ENCODE measurements at regions not wholly inside any gene's neighbourhood (a gene's known extent, or its start where the extent isn't known, plus 50 kb on each side); places are given as distances from the start of the nearest gene placed in this dataset.

GRCh38 chr20:22819784-22820183, 215.3 kb upstream of the SSTR4 start:
- TF ChIP-seq CTCF (conservative IDR thresholded peaks at IDR 0.05; ENCODE audit: control insufficient read depth, insufficient read depth, low read depth, low read length): no peak
- no peak overlapping the region for H3K4me3 ChIP-seq (ENCODE audit: control insufficient read depth, low read depth, low read length)
- no peak for DNase-seq (ENCODE audit: low read depth)

- H3K4me3 ChIP-seq (ENCODE audit: control insufficient read depth, low read depth, low read length): no peak overlapping the region
- TF ChIP-seq CTCF (conservative IDR thresholded peaks at IDR 0.05; ENCODE audit: control insufficient read depth, insufficient read depth, low read depth, low read length): no peak
- no peak for DNase-seq (ENCODE audit: low read depth)
These were observed 213.9 kb upstream of the SSTR4 start for GRCh38 chr20:22821081-22821727.

GRCh38 chr20:22821796-22822195, 213.3 kb upstream of the SSTR4 start:
- TF ChIP-seq CTCF (conservative IDR thresholded peaks at IDR 0.05; ENCODE audit: control insufficient read depth, insufficient read depth, low read depth, low read length): no peak
- no peak for DNase-seq (ENCODE audit: low read depth)
- H3K4me3 ChIP-seq (ENCODE audit: control insufficient read depth, low read depth, low read length): no peak overlapping the region

- DNase-seq (ENCODE audit: low read depth): no peak
- H3K4me3 ChIP-seq (ENCODE audit: control insufficient read depth, low read depth, low read length): no peak overlapping the region
- no peak for TF ChIP-seq CTCF (conservative IDR thresholded peaks at IDR 0.05; ENCODE audit: control insufficient read depth, insufficient read depth, low read depth, low read length)
These were observed 212.0 kb upstream of the SSTR4 start for GRCh38 chr20:22823119-22823518.

GRCh38 chr20:22824077-22824476, 211.0 kb upstream of the SSTR4 start:
- H3K4me3 ChIP-seq (ENCODE audit: control insufficient read depth, low read depth, low read length): no peak overlapping the region
- DNase-seq (ENCODE audit: low read depth): peak; percentile 31
- TF ChIP-seq CTCF (conservative IDR thresholded peaks at IDR 0.05; ENCODE audit: control insufficient read depth, insufficient read depth, low read depth, low read length): no peak

GRCh38 chr20:22825076-22825475, 210.0 kb upstream of the SSTR4 start:
- no peak overlapping the region for H3K4me3 ChIP-seq (ENCODE audit: control insufficient read depth, low read depth, low read length)
- TF ChIP-seq CTCF (conservative IDR thresholded peaks at IDR 0.05; ENCODE audit: control insufficient read depth, insufficient read depth, low read depth, low read length): no peak
- DNase-seq (ENCODE audit: low read depth): peak; percentile 20

GRCh38 chr20:22825546-22825945, 209.6 kb upstream of the SSTR4 start:
- TF ChIP-seq CTCF (conservative IDR thresholded peaks at IDR 0.05; ENCODE audit: control insufficient read depth, insufficient read depth, low read depth, low read length): no peak
- no peak overlapping the region for H3K4me3 ChIP-seq (ENCODE audit: control insufficient read depth, low read depth, low read length)
- DNase-seq (ENCODE audit: low read depth): no peak
